Stromal cell of bone marrow (primary cell): ENCODE measurements at regions not wholly inside any gene's neighbourhood (a gene's known extent, or its start where the extent isn't known, plus 50 kb on each side); places are given as distances from the start of the nearest gene placed in this dataset.
A peak's percentile ranks its signal among the peaks of the same experiment; 100 is the strongest.

Experiments
- DNase-seq: peaks from one replicate; pipeline ENCODE4 v3.0.0-alpha.2; 2012; ENCODE audit warnings: low read depth

- DNase-seq: no peak
These were observed 70.2 kb upstream of the ZFP64 start for GRCh38 chr20:52261792-52262191.

- DNase-seq: no peak
These were observed 67.7 kb upstream of the ZFP64 start for GRCh38 chr20:52259295-52259694.

- no peak for DNase-seq
These were observed 64.9 kb upstream of the ZFP64 start for GRCh38 chr20:52256454-52256853.

- DNase-seq: no peak
These were observed 61.1 kb upstream of the ZFP64 start for GRCh38 chr20:52252664-52253063.

GRCh38 chr20:52251827-52252226 is 60.2 kb upstream of the ZFP64 start:
- DNase-seq: no peak

- no peak for DNase-seq
These were observed 59.6 kb upstream of the ZFP64 start for GRCh38 chr20:52251136-52251700.

- no peak for DNase-seq
These were observed 56.0 kb upstream of the ZFP64 start for GRCh38 chr20:52247548-52247947.

- DNase-seq: no peak
These were observed 54.8 kb upstream of the ZFP64 start for GRCh38 chr20:52246366-52246765.

GRCh38 chr20:52244702-52245101 is 53.1 kb upstream of the ZFP64 start:
- DNase-seq: no peak

- DNase-seq: peak; percentile 4
These were observed 51.0 kb upstream of the ZFP64 start for GRCh38 chr20:52242237-52243230.
